AG09309 (cell line): ENCODE measurements at regions not wholly inside any gene's neighbourhood (a gene's known extent, or its start where the extent isn't known, plus 50 kb on each side); places are given as distances from the start of the nearest gene placed in this dataset.

Experiments
- DNase-seq: peaks from one replicate; pipeline ENCODE4 v3.0.0-alpha.2; 2010; ENCODE audit warnings: low read depth
- H3K4me3 ChIP-seq: 2 replicates; pipeline ENCODE4 v1.5.1; 2011; ENCODE audit warnings: mild to moderate bottlenecking, low read depth, low read length, moderate library complexity; ENCODE audit not compliant: control insufficient read depth
- TF ChIP-seq, protein P1 (sequence below): IDR thresholded peaks from 2 replicates; pipeline ENCODE4 v1.5.1; 2011; ENCODE audit warnings: mild to moderate bottlenecking, low read depth, low read length, inconsistent platforms; ENCODE audit not compliant: insufficient read depth, control insufficient read depth; ENCODE audit errors: missing control alignments

DNA sequence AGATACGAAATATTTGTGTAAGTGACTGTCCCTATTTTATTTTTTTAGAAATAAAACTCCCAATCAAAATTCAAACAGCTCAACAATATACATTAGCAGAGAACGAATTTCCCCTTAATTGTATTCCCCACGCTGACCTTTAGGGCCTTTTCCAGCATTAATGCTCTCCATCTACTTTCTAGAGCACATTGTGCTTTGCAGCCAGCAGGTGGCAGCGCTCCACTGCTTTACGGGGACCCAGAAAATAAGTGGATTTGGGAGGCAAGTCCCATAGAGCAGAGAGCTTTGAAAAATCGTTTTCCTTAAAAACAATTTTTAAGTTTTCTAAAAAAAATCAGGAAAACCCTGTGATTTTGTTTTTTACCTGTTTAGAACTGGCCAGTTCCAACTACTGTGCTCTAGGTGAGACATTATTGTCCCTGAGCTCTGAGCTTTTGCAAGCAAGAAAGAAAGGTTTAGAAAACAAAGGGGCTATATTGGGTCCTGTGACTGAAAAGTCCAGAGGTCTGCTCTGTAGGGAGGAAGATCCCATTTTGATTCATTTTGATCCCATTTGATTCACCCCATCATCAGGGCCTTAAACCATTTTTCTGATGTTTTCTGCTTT lies 144.4 kb upstream of the ZNF644 start:
- H3K4me3 ChIP-seq, result no peak overlapping the region
- DNase-seq, result peak; percentile 11
- TF ChIP-seq, protein P1, sequence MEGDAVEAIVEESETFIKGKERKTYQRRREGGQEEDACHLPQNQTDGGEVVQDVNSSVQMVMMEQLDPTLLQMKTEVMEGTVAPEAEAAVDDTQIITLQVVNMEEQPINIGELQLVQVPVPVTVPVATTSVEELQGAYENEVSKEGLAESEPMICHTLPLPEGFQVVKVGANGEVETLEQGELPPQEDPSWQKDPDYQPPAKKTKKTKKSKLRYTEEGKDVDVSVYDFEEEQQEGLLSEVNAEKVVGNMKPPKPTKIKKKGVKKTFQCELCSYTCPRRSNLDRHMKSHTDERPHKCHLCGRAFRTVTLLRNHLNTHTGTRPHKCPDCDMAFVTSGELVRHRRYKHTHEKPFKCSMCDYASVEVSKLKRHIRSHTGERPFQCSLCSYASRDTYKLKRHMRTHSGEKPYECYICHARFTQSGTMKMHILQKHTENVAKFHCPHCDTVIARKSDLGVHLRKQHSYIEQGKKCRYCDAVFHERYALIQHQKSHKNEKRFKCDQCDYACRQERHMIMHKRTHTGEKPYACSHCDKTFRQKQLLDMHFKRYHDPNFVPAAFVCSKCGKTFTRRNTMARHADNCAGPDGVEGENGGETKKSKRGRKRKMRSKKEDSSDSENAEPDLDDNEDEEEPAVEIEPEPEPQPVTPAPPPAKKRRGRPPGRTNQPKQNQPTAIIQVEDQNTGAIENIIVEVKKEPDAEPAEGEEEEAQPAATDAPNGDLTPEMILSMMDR, result peak; percentile 91

GRCh38 chr1:91165033-91165654 lies 143.3 kb upstream of the ZNF644 start:
- DNase-seq, result peak; percentile 5
- TF ChIP-seq, protein P1, result peak; percentile 98
- no peak overlapping the region for H3K4me3 ChIP-seq

GRCh38 chr1:91162613-91163012 lies 140.8 kb upstream of the ZNF644 start:
- no peak for DNase-seq
- TF ChIP-seq, protein P1, result no peak

DNA sequence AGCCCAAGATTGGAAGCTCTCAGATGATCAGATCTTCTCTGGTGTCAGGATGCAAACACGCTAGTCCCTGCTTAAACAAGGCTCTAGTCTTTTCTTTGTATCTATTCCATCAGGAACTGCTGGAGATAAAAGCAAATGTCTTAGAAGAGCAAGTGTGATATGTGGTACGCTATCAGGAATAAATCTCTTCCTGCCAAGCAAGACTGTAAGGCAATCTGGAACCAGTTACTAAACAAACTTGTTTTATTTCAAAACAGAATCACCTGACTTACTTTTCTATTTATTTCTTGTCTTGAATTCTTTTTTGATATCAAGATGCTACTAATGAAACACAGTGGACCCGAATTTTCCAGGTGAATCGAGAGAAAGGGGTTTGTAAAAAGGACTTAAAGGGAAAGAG lies 139.9 kb upstream of the ZNF644 start:
- no peak for DNase-seq
- TF ChIP-seq, protein P1, result no peak

More at GRCh38 chr1:91162613-91163012, 140.8 kb upstream of the ZNF644 start:
- no peak overlapping the region for H3K4me3 ChIP-seq

DNA sequence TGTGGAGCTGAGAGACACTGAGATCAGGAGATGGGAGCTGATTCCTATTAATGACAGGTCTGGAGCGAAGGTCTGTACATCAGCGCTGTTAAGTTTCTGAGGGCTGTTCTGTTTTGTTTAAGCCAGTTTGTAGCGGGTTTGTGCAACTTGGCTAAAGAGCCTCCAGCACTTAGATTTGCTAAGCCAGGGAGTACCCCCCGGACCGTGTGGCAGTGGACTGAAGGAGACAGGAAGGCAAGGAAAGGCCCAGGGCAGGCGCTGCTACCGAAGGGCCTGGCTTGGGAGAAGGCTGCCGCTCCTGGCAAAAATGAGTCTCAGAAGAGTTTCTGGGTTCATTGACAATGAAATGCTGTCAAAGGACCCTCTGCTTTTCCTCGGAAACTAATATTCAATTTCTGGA lies 139.3 kb upstream of the ZNF644 start:
- H3K4me3 ChIP-seq, result no peak overlapping the region
- DNase-seq, result no peak
- TF ChIP-seq, protein P1, result no peak

More for the DNA sequence above, 139.9 kb upstream of the ZNF644 start:
- no peak overlapping the region for H3K4me3 ChIP-seq

GRCh38 chr1:91160363-91161075 lies 138.7 kb upstream of the ZNF644 start:
- no peak for DNase-seq
- TF ChIP-seq, protein P1, result no peak

More at GRCh38 chr1:91160363-91161075, 138.7 kb upstream of the ZNF644 start:
- no peak overlapping the region for H3K4me3 ChIP-seq
